ENCODE measurements at regions not wholly inside any gene's neighbourhood (a gene's known extent, or its start where the extent isn't known, plus 50 kb on each side); places are given as distances from the start of the nearest gene placed in this dataset.

- TF ChIP-seq CTCF (IDR thresholded peaks at IDR 0.05; ENCODE audit: low read length) (no peak), EZH2 (optimal IDR thresholded peaks at IDR 0.05; ENCODE audit: low read depth, low read length) (no peak), EZH2phosphoT487 (IDR thresholded peaks at IDR 0.05; ENCODE audit: low read length) (no peak)
These were observed 286.1 kb downstream of the RPS6KC1 start for GRCh38 chr1:213337025-213337678.

Measured in MM.1S (cell line).